ENCODE measurements at regions not wholly inside any gene's neighbourhood (a gene's known extent, or its start where the extent isn't known, plus 50 kb on each side); places are given as distances from the start of the nearest gene placed in this dataset.

GRCh38 chr21:38556390-38556789, 58.1 kb upstream of the ERG start:
- Histone ChIP-seq H3K27me3 (no peaks in the 10 kb centered on the region), H3K9me3 (no peaks in the 10 kb centered on the region), H3K36me3 (no peaks in the 10 kb centered on the region), H3K4me1 (no peaks in the 10 kb centered on the region), H3K4me3 (no peak overlapping the region), H3K27ac (no peak overlapping the region)
- intact Hi-C loops (cut with DNase I), result no loop called here
- TF ChIP-seq CTCF (IDR thresholded peaks at IDR 0.05) (no peak), POLR2A (IDR thresholded peaks at IDR 0.05) (no peak)
- no peak for DNase-seq

GRCh38 chr21:38561205-38561604, 62.9 kb upstream of the ERG start:
- DNase-seq, result no peak
- no peaks in the 10 kb centered on the region for H3K9me3 ChIP-seq
- TF ChIP-seq CTCF (IDR thresholded peaks at IDR 0.05) (no peak), POLR2A (IDR thresholded peaks at IDR 0.05) (no peak)
- no peaks in the 10 kb centered on the region for H3K27me3 ChIP-seq
- intact Hi-C loops (cut with DNase I), result no loop called here
- H3K36me3 ChIP-seq, result no peaks in the 10 kb centered on the region
- no peak overlapping the region for H3K27ac ChIP-seq
- H3K4me3 ChIP-seq, result no peak overlapping the region
- H3K4me1 ChIP-seq, result no peaks in the 10 kb centered on the region

- WGBS, 2 donors, result 75 to 78% methylated on average over 6 to 7 of the region's 7 CpGs
- TF ChIP-seq POLR2A (IDR thresholded peaks at IDR 0.05), result no peak
- TF ChIP-seq CTCF (IDR thresholded peaks at IDR 0.05), result no peak
- intact Hi-C loops (cut with DNase I), result no loop called here
These were observed 63.6 kb upstream of the ERG start for GRCh38 chr21:38561613-38562581.

GRCh38 chr21:38567335-38567969, 69.2 kb upstream of the ERG start:
- H3K4me3 ChIP-seq, result peak overlapping the region in 2 of 4 donors; percentile 9 to 49

More at GRCh38 chr21:38561613-38562581, 63.6 kb upstream of the ERG start:
- Histone ChIP-seq H3K4me1 (no peaks in the 10 kb centered on the region), H3K27ac (no peak overlapping the region), H3K4me3 (no peak overlapping the region), H3K36me3 (no peaks in the 10 kb centered on the region), H3K9me3 (no peaks in the 10 kb centered on the region), H3K27me3 (no peaks in the 10 kb centered on the region)
- DNase-seq, result no peak

More at GRCh38 chr21:38567335-38567969, 69.2 kb upstream of the ERG start:
- no peak for TF ChIP-seq POLR2A (IDR thresholded peaks at IDR 0.05)
- TF ChIP-seq CTCF (IDR thresholded peaks at IDR 0.05), result no peak
- no peaks in the 10 kb centered on the region for H3K4me1 ChIP-seq
- WGBS, 2 donors, result 61 to 70% methylated on average over 10 to 17 of the region's 17 CpGs
- intact Hi-C loops (cut with DNase I), result no loop called here
- no peaks in the 10 kb centered on the region for H3K36me3 ChIP-seq
- H3K27me3 ChIP-seq, result no peaks in the 10 kb centered on the region
- no peaks in the 10 kb centered on the region for H3K9me3 ChIP-seq
- peak overlapping the region in 1 of 4 donors; percentile 37 for H3K27ac ChIP-seq
- no peak for DNase-seq
